Natural killer cell (primary cell): ENCODE measurements at regions not wholly inside any gene's neighbourhood (a gene's known extent, or its start where the extent isn't known, plus 50 kb on each side); places are given as distances from the start of the nearest gene placed in this dataset.

ENCODE experiments used
- ATAC-seq, 3 donors: fragments of 150-1000 bp in 2 of 3; fragments of 200-7000 bp in 1 of 3; cut with Tn5 transposase; 1 replicate in 1 of 3; 2 replicates in 2 of 3; pipeline ENCODE4 v1.10.0; 2021; ENCODE audit warnings: mild to moderate bottlenecking in 2 of 3, moderate library complexity in 2 of 3
- DNase-seq, 2 donors: peaks; one replicate each; pipeline versions ENCODE4 v3.0.0 to v3.0.0-alpha.2; 2013 to 2021; ENCODE audit warnings: mixed read lengths in 1 of 2
- H3K27ac ChIP-seq: one replicate; pipeline ENCODE4 v1.5.1; 2013; ENCODE audit warnings: mild to moderate bottlenecking, low read length
- H3K27me3 ChIP-seq: one replicate; pipeline ENCODE4 v1.6.1; 2013; ENCODE audit warnings: low read length; ENCODE audit not compliant: control insufficient read depth, insufficient read depth
- H3K36me3 ChIP-seq: one replicate; pipeline ENCODE4 v1.6.1; 2013; ENCODE audit warnings: low read length; ENCODE audit not compliant: control insufficient read depth, insufficient read depth
- H3K4me1 ChIP-seq: one replicate; pipeline ENCODE4 v1.6.1; 2013; ENCODE audit warnings: low read length; ENCODE audit not compliant: control insufficient read depth, insufficient read depth
- H3K4me3 ChIP-seq: one replicate; pipeline ENCODE4 v1.5.1; 2013; ENCODE audit warnings: low read length
- H3K9me3 ChIP-seq: one replicate; pipeline ENCODE4 v1.6.1; 2013; ENCODE audit warnings: low read length; ENCODE audit not compliant: control insufficient read depth, insufficient read depth
- H3K27ac Mint-ChIP-seq, 2 donors: one replicate each; pipeline ENCODE4 v1.8.0; 2022; ENCODE audit warnings: mild to moderate bottlenecking in 2 of 2, mixed read lengths in 2 of 2, moderate library complexity in 1 of 2
- H3K27me3 Mint-ChIP-seq, 2 donors: one replicate each; pipeline ENCODE4 v1.8.0; 2022; ENCODE audit warnings: low read depth in 2 of 2, mixed read lengths in 2 of 2
- H3K36me3 Mint-ChIP-seq: one replicate; pipeline ENCODE4 v1.8.0; 2022; ENCODE audit warnings: mixed read lengths
- H3K4me1 Mint-ChIP-seq, 2 donors: one replicate each; pipeline ENCODE4 v1.8.0; 2022; ENCODE audit warnings: mixed read lengths in 2 of 2
- H3K4me3 Mint-ChIP-seq: one replicate; pipeline ENCODE4 v1.8.0; 2022; ENCODE audit warnings: mild to moderate bottlenecking, moderate library complexity, mixed read lengths
- H3K9me3 Mint-ChIP-seq, 2 donors: one replicate each; pipeline ENCODE4 v1.8.0; 2022; ENCODE audit warnings: mixed read lengths in 2 of 2
- CTCF ChIP-seq: fragments of 200-600 bp; IDR thresholded peaks from one replicate; pipeline ENCODE4 v1.8.0; 2022; ENCODE audit warnings: antibody characterized with exemption
- WGBS: methylation state at CpG from one replicate; pipeline ENCODE4 v1.1.7; 2013; ENCODE audit warnings: missing lambda C conversion rate; ENCODE audit not compliant: insufficient coverage; 5-methylcytosine and 5-hydroxymethylcytosine counted together
- intact Hi-C: fragments of 100-400 bp; cut with micrococcal nuclease; formaldehyde crosslinking; loops from one replicate; pipeline ENCODE4 v1.14.2; 2022

DNA sequence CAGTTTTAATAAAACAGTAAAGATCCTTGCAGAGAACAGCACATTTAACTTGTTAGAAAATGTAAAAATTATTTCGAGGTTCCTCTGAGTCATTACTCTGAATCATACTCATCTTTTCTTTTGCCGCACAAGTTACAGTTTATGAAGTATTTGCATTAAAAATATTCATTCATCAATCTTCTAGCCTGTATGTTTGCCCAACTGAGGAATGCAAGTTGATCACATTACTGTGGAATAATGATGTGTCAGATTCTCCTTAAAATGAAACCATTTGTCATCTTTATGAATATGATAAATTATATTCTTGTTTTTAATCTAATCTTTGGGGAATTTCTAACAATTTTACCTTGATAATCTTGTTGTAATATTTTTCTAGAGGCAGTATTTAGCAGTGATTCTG, 340.4 kb upstream of the OPRM1 start:
- no peaks in the 10 kb centered on the region for H3K27me3 ChIP-seq
- peaks cover 10 to 11% of the 10 kb centered on the region in 2 donors for H3K9me3 Mint-ChIP-seq
- DNase-seq, result no peak
- no peak overlapping the region for H3K27ac Mint-ChIP-seq
- H3K36me3 ChIP-seq, result no peaks in the 10 kb centered on the region
- no peak for TF ChIP-seq CTCF
- no peak overlapping the region for H3K4me3 Mint-ChIP-seq
- no peaks in the 10 kb centered on the region for H3K27me3 Mint-ChIP-seq
- ATAC-seq, result no peak
- H3K4me1 ChIP-seq, result no peaks in the 10 kb centered on the region
- H3K27ac ChIP-seq, result no peak overlapping the region
- intact Hi-C loops, result no loop called here
- no peaks in the 10 kb centered on the region for H3K9me3 ChIP-seq
- no peaks in the 10 kb centered on the region for H3K36me3 Mint-ChIP-seq
- H3K4me3 ChIP-seq, result no peak overlapping the region
- no peaks in the 10 kb centered on the region for H3K4me1 Mint-ChIP-seq
- WGBS, result 100% methylated on average over 1 of the region's 2 CpGs

DNA sequence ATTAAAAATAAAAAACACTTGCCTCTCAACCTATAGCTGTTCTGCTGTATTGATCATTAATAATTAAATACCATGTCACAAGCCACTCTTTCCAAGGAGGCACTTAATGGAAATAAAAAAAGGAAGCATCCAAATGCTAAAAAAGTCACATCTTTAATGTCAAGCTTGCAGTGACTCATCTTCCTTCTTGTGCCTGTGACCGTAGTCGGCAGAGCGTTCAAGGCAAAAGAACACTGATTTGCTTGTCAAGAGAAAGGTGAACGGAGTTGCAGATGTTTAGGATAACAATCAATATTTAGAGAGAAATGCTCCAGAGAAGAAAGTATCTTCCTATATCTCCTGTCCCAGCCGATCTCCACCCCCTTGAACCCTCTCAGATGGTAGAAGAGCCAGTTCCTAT, 341.0 kb upstream of the OPRM1 start:
- peaks cover 10 to 11% of the 10 kb centered on the region in 2 donors for H3K9me3 Mint-ChIP-seq
- H3K4me1 Mint-ChIP-seq, result no peaks in the 10 kb centered on the region
- no peaks in the 10 kb centered on the region for H3K36me3 Mint-ChIP-seq
- Histone ChIP-seq H3K27me3 (no peaks in the 10 kb centered on the region), H3K27ac (no peak overlapping the region), H3K9me3 (no peaks in the 10 kb centered on the region), H3K4me3 (no peak overlapping the region), H3K36me3 (no peaks in the 10 kb centered on the region), H3K4me1 (no peaks in the 10 kb centered on the region)
- ATAC-seq, result no peak
- WGBS, result 82% methylated on average over 5 of the region's 5 CpGs
- H3K27me3 Mint-ChIP-seq, result no peaks in the 10 kb centered on the region
- TF ChIP-seq CTCF, result no peak
- DNase-seq, result no peak
- intact Hi-C loops, result no loop called here
- no peak overlapping the region for H3K4me3 Mint-ChIP-seq
- H3K27ac Mint-ChIP-seq, result no peak overlapping the region

DNA sequence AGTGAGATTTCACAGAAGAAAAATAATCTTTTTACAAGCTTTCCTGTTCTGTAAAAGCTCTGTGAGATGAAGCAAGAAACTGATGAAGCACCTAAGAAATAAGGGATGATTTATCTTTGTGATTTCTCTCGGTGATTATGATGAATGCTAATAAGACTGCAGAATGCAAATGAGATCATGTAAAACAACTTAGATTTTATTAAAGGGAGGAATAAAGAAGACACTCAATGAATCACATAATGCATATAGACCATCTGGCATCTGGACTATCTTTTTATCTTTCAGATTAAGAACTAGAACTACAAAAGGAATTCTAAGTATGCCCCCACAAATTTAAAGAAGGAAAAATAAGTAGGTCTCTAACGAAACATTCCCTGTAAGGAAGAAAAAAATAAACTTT, 361.5 kb upstream of the OPRM1 start:
- no peaks in the 10 kb centered on the region for H3K27me3 Mint-ChIP-seq
- Histone ChIP-seq H3K9me3 (no peaks in the 10 kb centered on the region), H3K27ac (no peak overlapping the region), H3K36me3 (no peaks in the 10 kb centered on the region), H3K4me3 (no peak overlapping the region), H3K4me1 (no peaks in the 10 kb centered on the region), H3K27me3 (no peaks in the 10 kb centered on the region)
- H3K4me3 Mint-ChIP-seq, result no peak overlapping the region
- DNase-seq (no peak), ATAC-seq (no peak)
- WGBS, result no CpG with 5 or more reads among the region's 2 CpGs
- TF ChIP-seq CTCF, result no peak
- no peak overlapping the region for H3K27ac Mint-ChIP-seq
- H3K36me3 Mint-ChIP-seq, result no peaks in the 10 kb centered on the region
- H3K4me1 Mint-ChIP-seq, result no peaks in the 10 kb centered on the region
- intact Hi-C loops, result no loop called here
- H3K9me3 Mint-ChIP-seq, result peaks cover 4 to 17% of the 10 kb centered on the region in 2 donors

DNA sequence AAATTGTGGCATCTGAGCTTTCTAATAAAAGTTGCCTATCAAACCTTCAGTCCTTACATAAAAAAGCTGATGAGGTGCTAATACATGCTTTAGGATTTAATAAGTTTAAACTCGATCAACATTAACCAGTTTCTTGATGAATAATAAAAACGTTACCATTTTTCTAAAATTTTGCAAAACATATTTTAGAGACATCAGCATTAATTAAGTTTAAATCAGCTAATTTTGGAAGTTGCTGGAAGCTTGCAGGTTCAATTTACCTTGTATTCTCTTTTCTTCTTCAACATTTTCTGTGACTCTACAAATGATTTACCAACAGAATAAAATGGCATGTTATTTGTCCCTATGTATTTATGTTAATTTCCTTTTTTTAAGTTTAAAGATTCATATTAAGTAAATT, 365.3 kb upstream of the OPRM1 start:
- intact Hi-C loops, result no loop called here

More for the DNA sequence above, 365.3 kb upstream of the OPRM1 start:
- no peaks in the 10 kb centered on the region for H3K27me3 ChIP-seq
- Mint-ChIP-seq H3K36me3 (no peaks in the 10 kb centered on the region), H3K27me3 (no peaks in the 10 kb centered on the region), H3K27ac (no peak overlapping the region), H3K4me3 (no peak overlapping the region), H3K4me1 (no peaks in the 10 kb centered on the region), H3K9me3 (peaks cover 8 to 10% of the 10 kb centered on the region in 2 donors)
- no peak for DNase-seq
- ATAC-seq, result no peak
- H3K9me3 ChIP-seq, result no peaks in the 10 kb centered on the region
- H3K27ac ChIP-seq, result no peak overlapping the region
- H3K4me1 ChIP-seq, result no peaks in the 10 kb centered on the region
- H3K4me3 ChIP-seq, result no peak overlapping the region
- WGBS, result 83% methylated on average over 2 of the region's 2 CpGs
- no peaks in the 10 kb centered on the region for H3K36me3 ChIP-seq
- no peak for TF ChIP-seq CTCF
